K562 (cell line): ENCODE measurements at regions not wholly inside any gene's neighbourhood (a gene's known extent, or its start where the extent isn't known, plus 50 kb on each side); places are given as distances from the start of the nearest gene placed in this dataset.

Source experiments
- ATAC-seq: fragments of 200-7000 bp; cut with Tn5 transposase; 3 replicates; pipeline ENCODE4 v1.9.1; 2020; ENCODE audit warnings: moderate library complexity
- BruUV-seq: library from RNA; stranded (reverse); fragments of 400-500 nt; replicated peaks from 2 replicates; lab custom pipeline; 2021; lab: Mats Ljungman, UMichigan
- CTCF ChIA-PET: fragments of 300-600 bp; formaldehyde crosslinking; extraction: SDS; loops from one replicate; lab custom pipeline; 2021; ENCODE audit warnings: low intra/inter-chr PET ratio; lab: Yijun Ruan, JAX
- POLR2A ChIA-PET: fragments of 300-600, 350-650 bp; sonication (Branson Sonifier 250); formaldehyde crosslinking; extraction: SDS; loops from one replicate; lab custom pipeline; 2021; ENCODE audit warnings: antibody characterized with exemption, inconsistent platforms; lab: Yijun Ruan, JAX
- DNase-seq, 4 experiments: peaks; one replicate each; pipeline versions ENCODE4 v3.0.0 to v3.0.0-alpha.2; 2011 to 2018; ENCODE audit warnings: low spot score in 3 of 4, mixed read lengths in 3 of 4; ENCODE audit errors: extremely low read depth in 1 of 4
- FAIRE-seq: peaks from 2 replicates; lab custom pipeline; 2011; peaks lifted over from hg19 to GRCh38; lab: Jason Lieb, UNC
- H2AFZ ChIP-seq: 2 replicates; pipeline ENCODE4 v1.6.0; 2011; ENCODE audit warnings: low read depth, low read length, control low read depth, inconsistent platforms
- H3K27ac ChIP-seq: fragments of 200-600 bp; 3 replicates; pipeline ENCODE4 v1.8.0; 2011; ENCODE audit warnings: low read depth, mild to moderate bottlenecking, control low read depth, inconsistent platforms, low read length, moderate library complexity, mixed read lengths; ENCODE audit errors: extremely low read depth
- H3K27me3 ChIP-seq, 2 experiments: fragments of 300-600 bp in 1 of 2; 2 replicates in 1 of 2; 3 replicates in 1 of 2; pipeline versions ENCODE4 v1.6.0 to v1.8.0; 2011; ENCODE audit warnings: inconsistent platforms in 2 of 2, low read length in 2 of 2, mild to moderate bottlenecking in 1 of 2, mixed read lengths in 1 of 2, moderate library complexity in 1 of 2; ENCODE audit not compliant: control insufficient read depth in 2 of 2, insufficient read depth in 2 of 2
- H3K36me3 ChIP-seq: fragments of 300-600 bp; 3 replicates; pipeline ENCODE4 v1.8.0; 2011; ENCODE audit warnings: mild to moderate bottlenecking, low read length, inconsistent platforms; ENCODE audit not compliant: control insufficient read depth, insufficient read depth
- H3K4me1 ChIP-seq, 2 experiments: fragments of 200-600 bp in 1 of 2; replicated peaks in 1 of 2; 2 replicates in 1 of 2; 3 replicates in 1 of 2; pipeline versions ENCODE4 v1.5.1 to v1.8.0; 2011; ENCODE audit warnings: inconsistent platforms in 2 of 2, low read length in 2 of 2, mild to moderate bottlenecking in 1 of 2, mixed read lengths in 1 of 2, moderate library complexity in 1 of 2; ENCODE audit not compliant: control insufficient read depth in 2 of 2, insufficient read depth in 2 of 2
- H3K4me2 ChIP-seq: 2 replicates; pipeline ENCODE4 v1.6.1; 2011; ENCODE audit warnings: low read length, control low read depth, inconsistent platforms, mixed read lengths; ENCODE audit not compliant: insufficient read depth
- H3K4me3 ChIP-seq: fragments of 200-600 bp; sonication (generic), shearing (Covaris generic); 2 replicates; pipeline ENCODE4 v1.5.1; 2016; ENCODE audit warnings: control low read depth, inconsistent platforms
- H3K79me2 ChIP-seq: fragments of 200-600 bp; 3 replicates; pipeline ENCODE4 v1.8.0; 2011; ENCODE audit warnings: low read length, inconsistent platforms; ENCODE audit not compliant: control insufficient read depth, insufficient read depth
- H3K9ac ChIP-seq, 2 experiments: 2 replicates each; pipeline versions ENCODE4 v1.6.0 to v1.6.1; 2011; ENCODE audit warnings: low read depth in 2 of 2, low read length in 2 of 2, control low read depth in 1 of 2, inconsistent platforms in 1 of 2, mild to moderate bottlenecking in 1 of 2, mixed read lengths in 1 of 2; ENCODE audit not compliant: insufficient read depth in 1 of 2
- H3K9me1 ChIP-seq: one replicate; pipeline ENCODE4 v1.6.0; 2011; ENCODE audit warnings: inconsistent platforms, mild to moderate bottlenecking, low read length, moderate library complexity; ENCODE audit not compliant: control insufficient read depth, insufficient read depth
- H3K9me3 ChIP-seq: replicated peaks from 2 replicates; pipeline ENCODE4 v1.5.1; 2011; ENCODE audit warnings: low read depth, low read length, inconsistent platforms; ENCODE audit not compliant: control insufficient read depth, insufficient read depth
- H4K20me1 ChIP-seq: replicated peaks from 2 replicates; pipeline ENCODE4 v1.6.1; 2011; ENCODE audit warnings: low read length, inconsistent platforms, mixed read lengths; ENCODE audit not compliant: control insufficient read depth, insufficient read depth
- CEBPZ ChIP-seq: fragments of 150-350 bp; IDR thresholded peaks from 2 replicates; pipeline ENCODE4 v1.6.1; 2014; ENCODE audit warnings: low read depth, mild to moderate bottlenecking, low read length, borderline replicate concordance
- CHD7 ChIP-seq: fragments of 200-600 bp; sonication (generic); IDR thresholded peaks from one replicate; pipeline ENCODE4 v1.6.1; 2012; ENCODE audit warnings: mild to moderate bottlenecking, low read depth, low read length, inconsistent platforms
- EGR1 ChIP-seq: fragments of 450-650 bp; conservative IDR thresholded peaks from 2 replicates; pipeline ENCODE4 v1.6.1; 2017; ENCODE audit warnings: mild to moderate bottlenecking
- KHSRP ChIP-seq: fragments of 450-650 bp; IDR thresholded peaks from 2 replicates; pipeline ENCODE4 v1.6.1; 2017
- MTF1 ChIP-seq: fragments of 250-450 bp; sonication (Bioruptor Pico); IDR thresholded peaks from 2 replicates; pipeline ENCODE4 v1.9.0; 2021; ENCODE audit warnings: moderate library complexity, mild to moderate bottlenecking, inconsistent platforms, borderline replicate concordance
- TRIM24 ChIP-seq, 2 experiments: fragments of 450-650 bp; IDR thresholded peaks; 2 replicates each; pipeline ENCODE4 v1.6.1; 2016
- ZNF561 ChIP-seq: fragments of 450-650 bp; formaldehyde crosslinking; conservative IDR thresholded peaks from 2 replicates; pipeline ENCODE4 v1.4.0; 2020; ENCODE audit warnings: mild to moderate bottlenecking, moderate library complexity
- WGBS: fragments of 100-300 bp; shearing (Covaris generic); methylation state at CpG from one replicate; pipeline ENCODE4 v1.1.6; 2016; ENCODE audit warnings: low coverage, mixed read lengths; ENCODE audit not compliant: insufficient coverage; ENCODE audit errors: missing lambda C conversion rate; 5-methylcytosine and 5-hydroxymethylcytosine counted together
- in situ Hi-C: fragments of 300-500 bp; cut with MboI; formaldehyde crosslinking; loops from 4 replicates; pipeline ENCODE4 v1.15.0; 2018; ENCODE audit warnings: inconsistent platforms, mixed read lengths
- intact Hi-C: fragments of 100-400 bp; cut with micrococcal nuclease; formaldehyde crosslinking; loops from 2 replicates; pipeline ENCODE4 v1.14.2; 2022

GRCh38 chr1:214193691-214194090 lies 87.3 kb upstream of the SMYD2 start:
- Histone ChIP-seq H3K79me2 (no peaks in the 10 kb centered on the region), H2AFZ (no peak overlapping the region), H3K4me1 (no peaks in the 10 kb centered on the region), H3K9me1 (no peaks in the 10 kb centered on the region), H3K4me3 (no peak overlapping the region), H3K9me3 (no peaks in the 10 kb centered on the region), H3K4me2 (no peak overlapping the region), H4K20me1 (no peaks in the 10 kb centered on the region), H3K27me3 (peaks cover 0 to 4% of the 10 kb centered on the region in 2 experiments; a peak in 3 of 5 replicates), H3K27ac (no peak overlapping the region), H3K36me3 (no peaks in the 10 kb centered on the region), H3K9ac (no peak overlapping the region)
- 3% methylated on average over 6 of the region's 6 CpGs for WGBS
- FAIRE-seq (no peak), DNase-seq (no peak), ATAC-seq (no peak)
- ChIA-PET CTCF (no interaction called here), POLR2A (no interaction called here)
- no TSS peak for BruUV-seq
- intact Hi-C loops = no loop called here
- in situ Hi-C loops = no loop called here
- TF ChIP-seq CEBPZ = no peak
- no peak for TF ChIP-seq KHSRP
- TF ChIP-seq EGR1 = no peak
- TF ChIP-seq CHD7 = no peak
- TF ChIP-seq TRIM24 (IDR thresholded peaks at IDR 0.05) = no peak
- TF ChIP-seq ZNF561 = no peak
- no peak for TF ChIP-seq MTF1 (CRISPR knock-in tag)
